OCI-LY1 (cell line): ENCODE measurements at regions not wholly inside any gene's neighbourhood (a gene's known extent, or its start where the extent isn't known, plus 50 kb on each side); places are given as distances from the start of the nearest gene placed in this dataset.

Source experiments
- H2AFZ ChIP-seq: fragments of 200-600 bp; sonication (generic), shearing (Covaris generic); 2 replicates; pipeline ENCODE4 v1.6.0; 2014; ENCODE audit warnings: antibody characterized with exemption, mild to moderate bottlenecking, low read length
- H3F3A ChIP-seq: fragments of 200-600 bp; sonication (generic), shearing (Covaris generic); 2 replicates; pipeline ENCODE4 v1.6.0; 2014; ENCODE audit warnings: mild to moderate bottlenecking, antibody characterized with exemption, low read length, moderate library complexity; ENCODE audit not compliant: insufficient read depth
- H3K27ac ChIP-seq: fragments of 200-600 bp; sonication (generic); 2 replicates; pipeline ENCODE4 v1.5.1; 2014; ENCODE audit warnings: low read length, mixed run types, mild to moderate bottlenecking, low read depth; ENCODE audit not compliant: poor library complexity, severe bottlenecking
- H3K27me3 ChIP-seq: fragments of 200-600 bp; sonication (generic); 2 replicates; pipeline ENCODE4 v1.6.0; 2014; ENCODE audit warnings: antibody characterized with exemption, mild to moderate bottlenecking, low read length, moderate library complexity; ENCODE audit not compliant: insufficient read depth
- H3K36me3 ChIP-seq: fragments of 200-600 bp; sonication (generic); 2 replicates; pipeline ENCODE4 v1.6.1; 2014; ENCODE audit warnings: mild to moderate bottlenecking, antibody characterized with exemption, low read length, moderate library complexity, mixed read lengths; ENCODE audit not compliant: insufficient read depth
- H3K4me1 ChIP-seq: fragments of 200-600 bp; sonication (generic); 2 replicates; pipeline ENCODE4 v1.5.1; 2014; ENCODE audit warnings: mild to moderate bottlenecking, low read length, moderate library complexity; ENCODE audit not compliant: insufficient read depth, severe bottlenecking
- H3K4me2 ChIP-seq: fragments of 200-600 bp; sonication (generic), shearing (Covaris generic); 2 replicates; pipeline ENCODE4 v1.6.1; 2014; ENCODE audit warnings: low read length
- H3K4me3 ChIP-seq: fragments of 200-600 bp; sonication (generic); 2 replicates; pipeline ENCODE4 v1.5.1; 2014; ENCODE audit warnings: low read length, low read depth, mild to moderate bottlenecking, mixed read lengths; ENCODE audit not compliant: poor library complexity, severe bottlenecking
- H3K79me2 ChIP-seq: fragments of 200-600 bp; shearing (Covaris generic); 2 replicates; pipeline ENCODE4 v1.6.1; 2016; ENCODE audit warnings: mixed run types, low read length, mixed read lengths; ENCODE audit not compliant: insufficient read depth
- H3K9ac ChIP-seq: fragments of 200-600 bp; sonication (generic), shearing (Covaris generic); 2 replicates; pipeline ENCODE4 v1.6.1; 2014; ENCODE audit warnings: mild to moderate bottlenecking, low read length, mixed read lengths
- H3K9me2 ChIP-seq: fragments of 200-600 bp; sonication (generic), shearing (Covaris generic); 2 replicates; pipeline ENCODE4 v1.6.1; 2014; ENCODE audit warnings: low read depth, mild to moderate bottlenecking, low read length, mixed read lengths
- H3K9me3 ChIP-seq: fragments of 200-600 bp; shearing (Covaris generic); 2 replicates; pipeline ENCODE4 v1.6.1; 2014; ENCODE audit warnings: low read length, mixed read lengths
- H4K20me1 ChIP-seq: fragments of 200-600 bp; sonication (generic), shearing (Covaris generic); 2 replicates; pipeline ENCODE4 v1.6.0; 2016; ENCODE audit warnings: mild to moderate bottlenecking, low read length; ENCODE audit not compliant: insufficient read depth
- EZH2 ChIP-seq: fragments of 200-600 bp; sonication (generic), shearing (Covaris generic); IDR thresholded peaks from 2 replicates; pipeline ENCODE4 v1.8.0; 2017; ENCODE audit warnings: borderline replicate concordance, mixed run types, mild to moderate bottlenecking, antibody characterized with exemption, low read length, moderate library complexity, mixed read lengths
- TF ChIP-seq, protein P1 (sequence below): fragments of 200-600 bp; sonication (generic), shearing (Covaris generic); IDR thresholded peaks from 2 replicates; pipeline ENCODE4 v1.5.1; 2017; ENCODE audit warnings: mild to moderate bottlenecking, antibody characterized with exemption, low read length, moderate library complexity, mixed read lengths

DNA sequence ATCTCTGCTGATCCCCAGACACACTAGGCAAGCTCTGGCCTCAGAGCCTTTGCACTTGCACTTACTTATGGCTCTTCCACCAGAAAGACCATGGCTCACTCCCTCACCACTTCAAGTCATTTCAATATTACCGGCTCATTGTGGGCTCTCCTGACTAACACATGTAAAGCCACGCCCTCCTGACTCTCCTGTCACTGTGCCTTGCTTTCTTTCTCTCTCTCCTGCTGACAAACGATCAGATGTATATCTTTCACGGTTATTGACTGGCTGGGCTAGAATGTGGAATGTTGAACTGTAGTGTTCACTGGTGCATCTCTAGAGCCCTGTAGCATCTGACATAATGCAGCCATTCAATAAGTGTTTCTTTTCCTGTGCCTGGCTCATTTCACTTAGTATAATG lies 425.1 kb downstream of the RAB28 start:
- Histone ChIP-seq H3K4me2 (no peak overlapping the region), H4K20me1 (no peaks in the 10 kb centered on the region), H3K27me3 (no peaks in the 10 kb centered on the region), H3K79me2 (no peaks in the 10 kb centered on the region), H3F3A (no peaks in the 10 kb centered on the region), H3K4me1 (no peaks in the 10 kb centered on the region), H3K36me3 (no peaks in the 10 kb centered on the region), H3K9ac (no peak overlapping the region), H3K9me2 (no peaks in the 10 kb centered on the region), H2AFZ (no peak overlapping the region), H3K4me3 (no peak overlapping the region), H3K27ac (no peak overlapping the region), H3K9me3 (no peaks in the 10 kb centered on the region)
- TF ChIP-seq, protein P1, sequence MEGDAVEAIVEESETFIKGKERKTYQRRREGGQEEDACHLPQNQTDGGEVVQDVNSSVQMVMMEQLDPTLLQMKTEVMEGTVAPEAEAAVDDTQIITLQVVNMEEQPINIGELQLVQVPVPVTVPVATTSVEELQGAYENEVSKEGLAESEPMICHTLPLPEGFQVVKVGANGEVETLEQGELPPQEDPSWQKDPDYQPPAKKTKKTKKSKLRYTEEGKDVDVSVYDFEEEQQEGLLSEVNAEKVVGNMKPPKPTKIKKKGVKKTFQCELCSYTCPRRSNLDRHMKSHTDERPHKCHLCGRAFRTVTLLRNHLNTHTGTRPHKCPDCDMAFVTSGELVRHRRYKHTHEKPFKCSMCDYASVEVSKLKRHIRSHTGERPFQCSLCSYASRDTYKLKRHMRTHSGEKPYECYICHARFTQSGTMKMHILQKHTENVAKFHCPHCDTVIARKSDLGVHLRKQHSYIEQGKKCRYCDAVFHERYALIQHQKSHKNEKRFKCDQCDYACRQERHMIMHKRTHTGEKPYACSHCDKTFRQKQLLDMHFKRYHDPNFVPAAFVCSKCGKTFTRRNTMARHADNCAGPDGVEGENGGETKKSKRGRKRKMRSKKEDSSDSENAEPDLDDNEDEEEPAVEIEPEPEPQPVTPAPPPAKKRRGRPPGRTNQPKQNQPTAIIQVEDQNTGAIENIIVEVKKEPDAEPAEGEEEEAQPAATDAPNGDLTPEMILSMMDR = no peak
- no peak for TF ChIP-seq EZH2

DNA sequence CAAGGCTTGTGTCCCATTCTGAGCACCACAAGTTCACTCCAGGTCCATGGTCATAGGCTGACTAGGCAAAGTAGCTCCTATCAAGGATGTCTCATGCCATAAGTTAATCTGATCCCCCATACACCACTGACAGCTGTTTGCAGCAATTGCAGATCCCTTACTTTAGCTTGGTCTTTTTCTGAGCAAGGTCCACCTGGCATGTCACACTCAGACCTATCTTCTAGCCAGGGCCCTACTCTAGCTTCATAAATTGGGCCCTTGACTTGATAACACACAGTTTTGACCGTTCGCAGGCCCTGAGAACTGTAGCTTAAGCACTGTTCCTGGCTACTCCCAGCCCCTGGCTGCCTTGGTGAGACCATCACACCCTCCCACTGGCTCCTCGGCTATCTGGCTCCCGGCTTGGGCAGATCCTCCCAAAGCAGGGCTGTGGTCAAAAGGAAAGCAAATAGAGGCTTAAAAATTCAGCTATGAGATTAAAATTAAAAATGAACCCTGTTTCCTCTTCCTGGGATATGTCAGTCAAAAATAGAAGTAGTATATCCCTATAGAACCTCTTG lies 427.4 kb downstream of the RAB28 start:
- H3K4me1 ChIP-seq = no peaks in the 10 kb centered on the region
- no peak overlapping the region for H3K9ac ChIP-seq
- no peaks in the 10 kb centered on the region for H3K79me2 ChIP-seq
- no peak overlapping the region for H3K4me2 ChIP-seq
- H3K27ac ChIP-seq = no peak overlapping the region
- no peaks in the 10 kb centered on the region for H3F3A ChIP-seq
- no peak overlapping the region for H2AFZ ChIP-seq
- no peaks in the 10 kb centered on the region for H4K20me1 ChIP-seq
- no peaks in the 10 kb centered on the region for H3K9me3 ChIP-seq
- H3K36me3 ChIP-seq = no peaks in the 10 kb centered on the region
- no peaks in the 10 kb centered on the region for H3K9me2 ChIP-seq
- TF ChIP-seq, protein P1 = no peak
- TF ChIP-seq EZH2 = no peak
- H3K27me3 ChIP-seq = no peaks in the 10 kb centered on the region
- no peak overlapping the region for H3K4me3 ChIP-seq

DNA sequence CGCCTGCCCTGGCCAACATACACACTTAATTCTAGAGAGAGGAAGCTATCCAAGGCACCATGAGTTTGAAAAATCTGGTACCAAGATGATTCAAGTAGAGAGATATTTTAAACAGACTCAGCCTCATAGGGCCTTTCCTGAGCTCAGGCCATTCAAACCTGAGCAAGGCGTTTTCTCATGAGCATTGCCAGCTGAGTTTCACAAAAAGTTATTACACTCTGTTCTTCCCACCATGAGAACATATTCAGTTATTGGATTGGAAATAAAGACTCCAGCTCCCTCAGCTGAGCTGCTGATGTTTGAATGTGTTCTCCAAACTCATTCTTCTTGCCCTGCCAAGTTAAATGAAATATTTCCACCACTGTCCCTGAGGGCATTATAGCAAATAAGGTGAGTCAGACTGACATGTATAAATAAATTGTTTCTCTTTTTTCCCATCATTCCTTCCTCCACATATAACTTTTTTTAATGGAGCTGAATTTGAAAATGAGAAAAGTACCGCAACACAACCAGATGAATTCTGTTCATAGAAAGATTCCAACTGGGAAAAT lies 429.6 kb downstream of the RAB28 start:
- H3K9ac ChIP-seq = no peak overlapping the region
- H3K27me3 ChIP-seq = no peaks in the 10 kb centered on the region
- H3K4me1 ChIP-seq = no peaks in the 10 kb centered on the region
- TF ChIP-seq EZH2 = no peak
- TF ChIP-seq, protein P1 = no peak
- no peaks in the 10 kb centered on the region for H3K9me3 ChIP-seq
- H3F3A ChIP-seq = no peaks in the 10 kb centered on the region
- H3K27ac ChIP-seq = no peak overlapping the region
- no peak overlapping the region for H3K4me3 ChIP-seq
- H4K20me1 ChIP-seq = no peaks in the 10 kb centered on the region
- no peaks in the 10 kb centered on the region for H3K9me2 ChIP-seq
- H2AFZ ChIP-seq = no peak overlapping the region
- H3K4me2 ChIP-seq = no peak overlapping the region
- H3K36me3 ChIP-seq = no peaks in the 10 kb centered on the region
- no peaks in the 10 kb centered on the region for H3K79me2 ChIP-seq
